Endothelial cell of hepatic sinusoid (primary cell): ENCODE measurements at regions not wholly inside any gene's neighbourhood (a gene's known extent, or its start where the extent isn't known, plus 50 kb on each side); places are given as distances from the start of the nearest gene placed in this dataset.
"Not testable (repeated sequence)": the region's sequence is repeated elsewhere in the genome, so short reads cannot be mapped to it uniquely, and the experiment has no call there.

Experiments
- in situ Hi-C: cut with HindIII; loops from 2 replicates; pipeline ENCODE4 v1.10.0; 2017; ENCODE audit warnings: low sequenced_read_pairs

GRCh38 chr3:95789111-95789510 is 1025.3 kb upstream of the EPHA6 start:
- in situ Hi-C loops = no loop called here

- in situ Hi-C loops = no loop called here
These were observed 1017.3 kb upstream of the EPHA6 start for GRCh38 chr3:95797081-95797480.

GRCh38 chr3:95798628-95799027 is 1015.8 kb upstream of the EPHA6 start:
- in situ Hi-C loops = no loop called here

- in situ Hi-C loops = no loop called here
These were observed 1003.9 kb upstream of the EPHA6 start for GRCh38 chr3:95810462-95810861.

GRCh38 chr3:95813244-95813643 is 1001.1 kb upstream of the EPHA6 start:
- in situ Hi-C loops = no loop called here

GRCh38 chr3:95815828-95816227 is 998.6 kb upstream of the EPHA6 start:
- in situ Hi-C loops = no loop called here

GRCh38 chr3:95826419-95826818 is 988.0 kb upstream of the EPHA6 start:
- in situ Hi-C loops = no loop called here

GRCh38 chr3:95832146-95832545 is 982.2 kb upstream of the EPHA6 start:
- in situ Hi-C loops = no loop called here

- in situ Hi-C loops = not testable (repeated sequence)
These were observed 953.8 kb upstream of the EPHA6 start for GRCh38 chr3:95860628-95861027.

- in situ Hi-C loops = no loop called here
These were observed 930.6 kb upstream of the EPHA6 start for GRCh38 chr3:95883801-95884200.

GRCh38 chr3:95886616-95887015 is 927.8 kb upstream of the EPHA6 start:
- in situ Hi-C loops = no loop called here

- in situ Hi-C loops = no loop called here
These were observed 927.3 kb upstream of the EPHA6 start for GRCh38 chr3:95887114-95887513.

- in situ Hi-C loops = no loop called here
These were observed 919.6 kb upstream of the EPHA6 start for GRCh38 chr3:95894820-95895219.

- in situ Hi-C loops = no loop called here
These were observed 914.9 kb upstream of the EPHA6 start for GRCh38 chr3:95899494-95899893.

GRCh38 chr3:95899911-95900310 is 914.5 kb upstream of the EPHA6 start:
- in situ Hi-C loops = no loop called here

- in situ Hi-C loops = no loop called here
These were observed 912.4 kb upstream of the EPHA6 start for GRCh38 chr3:95901948-95902347.

GRCh38 chr3:95905182-95905581 is 909.2 kb upstream of the EPHA6 start:
- in situ Hi-C loops = no loop called here

GRCh38 chr3:95911767-95912166 is 902.6 kb upstream of the EPHA6 start:
- in situ Hi-C loops = no loop called here

- in situ Hi-C loops = no loop called here
These were observed 890.7 kb upstream of the EPHA6 start for GRCh38 chr3:95923496-95924210.

GRCh38 chr3:95926904-95927501 is 887.4 kb upstream of the EPHA6 start:
- in situ Hi-C loops = no loop called here

GRCh38 chr3:95934181-95934580 is 880.2 kb upstream of the EPHA6 start:
- in situ Hi-C loops = no loop called here

GRCh38 chr3:95939235-95939809 is 875.1 kb upstream of the EPHA6 start:
- in situ Hi-C loops = no loop called here
